HCT116 (cell line): ENCODE measurements at regions not wholly inside any gene's neighbourhood (a gene's known extent, or its start where the extent isn't known, plus 50 kb on each side); places are given as distances from the start of the nearest gene placed in this dataset.

Experiments used
- ATAC-seq: fragments of 200-7000 bp; cut with Tn5 transposase; 2 replicates; pipeline ENCODE4 v1.9.1; 2020; ENCODE audit warnings: mild to moderate bottlenecking, moderate library complexity
- BruUV-seq: library from RNA; stranded (reverse); fragments of 400-500 nt; replicated peaks from 2 replicates; lab custom pipeline; 2021; lab: Mats Ljungman, UMichigan
- CTCF ChIA-PET: fragments of 300-600 bp; sonication (Branson Sonifier 250); formaldehyde crosslinking; loops from one replicate; lab custom pipeline; 2021; ENCODE audit warnings: antibody characterized with exemption; lab: Charles Lee
- POLR2A ChIA-PET: fragments of 300-600, 350-600 bp; sonication (Branson Sonifier 250); formaldehyde crosslinking; loops from one replicate; lab custom pipeline; 2021; ENCODE audit warnings: antibody characterized with exemption; lab: Charles Lee
- RAD21 ChIA-PET, 2 experiments: fragments of 300-600 bp; sonication (Branson Sonifier 250); formaldehyde crosslinking; loops; one replicate each; lab custom pipeline; 2023; ENCODE audit warnings: low total read pairs in 2 of 2; ENCODE audit not compliant: uncharacterized antibody in 2 of 2, unreplicated experiment in 2 of 2, low non-redundant PET in 1 of 2; lab: Charles Lee
- DNase-seq: peaks from one replicate; pipeline ENCODE4 v3.0.0-alpha.2; 2010; ENCODE audit warnings: low read depth, low spot score
- H2AFZ ChIP-seq: fragments of 200-600 bp; shearing (Covaris generic), sonication (generic); 2 replicates; pipeline ENCODE4 v1.6.1; 2017; ENCODE audit warnings: low read depth, mixed run types, mixed read lengths, antibody characterized with exemption, low read length; ENCODE audit not compliant: poor library complexity, severe bottlenecking
- H3K27ac ChIP-seq: 2 replicates; pipeline ENCODE4 v1.5.1; 2012; ENCODE audit warnings: low read depth, low read length
- H3K27me3 ChIP-seq: fragments of 200-600 bp; sonication (generic); 2 replicates; pipeline ENCODE4 v1.6.1; 2016; ENCODE audit warnings: mixed run types, low read length, mixed read lengths; ENCODE audit not compliant: insufficient read depth
- H3K36me3 ChIP-seq, 2 experiments: fragments of 200-500 bp in 1 of 2; fragments of 200-600 bp in 1 of 2; sonication (Bioruptor generic) in 1 of 2; sonication (generic) in 1 of 2; 2 replicates each; pipeline versions ENCODE4 v1.5.1 to v1.6.1; 2014 to 2016; ENCODE audit warnings: low read length in 2 of 2, inconsistent platforms in 1 of 2, mixed read lengths in 1 of 2, mixed run types in 1 of 2; ENCODE audit not compliant: insufficient read depth in 2 of 2, control insufficient read depth in 1 of 2
- H3K4me1 ChIP-seq, 2 experiments: fragments of 200-600 bp in 1 of 2; sonication (generic) in 1 of 2; 2 replicates each; pipeline versions ENCODE4 v1.5.1 to v1.6.1; 2012 to 2017; ENCODE audit warnings: low read length in 2 of 2, inconsistent platforms in 1 of 2, mild to moderate bottlenecking in 1 of 2, mixed read lengths in 1 of 2, mixed run types in 1 of 2, moderate library complexity in 1 of 2; ENCODE audit not compliant: insufficient read depth in 2 of 2, control insufficient read depth in 1 of 2
- H3K4me2 ChIP-seq: fragments of 200-600 bp; sonication (generic); 2 replicates; pipeline ENCODE4 v1.6.1; 2017; ENCODE audit warnings: mixed run types, low read length, mixed read lengths
- H3K4me3 ChIP-seq, 2 experiments: fragments of 200-600 bp in 1 of 2; sonication (generic) in 1 of 2; replicated peaks in 1 of 2; 2 replicates each; pipeline ENCODE4 v1.5.1; 2011 to 2016; ENCODE audit warnings: low read length in 2 of 2, control low read depth in 1 of 2, low read depth in 1 of 2, mild to moderate bottlenecking in 1 of 2, mixed read lengths in 1 of 2, mixed run types in 1 of 2
- H3K79me2 ChIP-seq: fragments of 200-600 bp; sonication (generic); 2 replicates; pipeline ENCODE4 v1.6.1; 2017; ENCODE audit warnings: mild to moderate bottlenecking, mixed run types, low read length, moderate library complexity, mixed read lengths; ENCODE audit not compliant: insufficient read depth
- H3K9ac ChIP-seq: fragments of 200-600 bp; sonication (generic); 2 replicates; pipeline ENCODE4 v1.6.1; 2016; ENCODE audit warnings: low read length, mixed read lengths
- H3K9me2 ChIP-seq: fragments of 200-600 bp; sonication (generic), shearing (Covaris generic); 2 replicates; pipeline ENCODE4 v1.6.1; 2017; ENCODE audit warnings: mixed run types, mild to moderate bottlenecking, moderate library complexity; ENCODE audit not compliant: insufficient read depth
- H3K9me3 ChIP-seq, 2 experiments: fragments of 200-500 bp in 1 of 2; fragments of 200-600 bp in 1 of 2; sonication (Bioruptor generic) in 1 of 2; sonication (generic) in 1 of 2; 2 replicates each; pipeline ENCODE4 v1.6.1; 2014 to 2017; ENCODE audit warnings: low read length in 2 of 2, mixed read lengths in 2 of 2, inconsistent platforms in 1 of 2, low read depth in 1 of 2, mild to moderate bottlenecking in 1 of 2, mixed run types in 1 of 2, moderate library complexity in 1 of 2; ENCODE audit not compliant: control insufficient read depth in 1 of 2, insufficient read depth in 1 of 2
- H4K20me1 ChIP-seq: fragments of 200-600 bp; sonication (generic), shearing (Covaris generic); 2 replicates; pipeline ENCODE4 v1.6.1; 2017; ENCODE audit warnings: mixed run types, mild to moderate bottlenecking, moderate library complexity; ENCODE audit not compliant: insufficient read depth
- ATF3 ChIP-seq: IDR thresholded peaks from 2 replicates; pipeline ENCODE4 v1.6.1; 2012
- CBX3 ChIP-seq: IDR thresholded peaks from 2 replicates; pipeline ENCODE4 v1.6.1; 2012; ENCODE audit warnings: low read depth
- CEBPB ChIP-seq: IDR thresholded peaks from 2 replicates; pipeline ENCODE4 v1.6.1; 2012; ENCODE audit warnings: low read depth
- CTCF ChIP-seq, 3 experiments: fragments of 200-600 bp in 1 of 3; sonication (generic) in 1 of 3; IDR thresholded peaks in 2 of 3; conservative IDR thresholded peaks in 1 of 3; 2 replicates each; pipeline ENCODE4 v1.5.1; 2012 to 2017; ENCODE audit warnings: low read depth in 2 of 3, low read length in 2 of 3, antibody characterized with exemption in 1 of 3, borderline replicate concordance in 1 of 3, control low read depth in 1 of 3, mild to moderate bottlenecking in 1 of 3, mixed read lengths in 1 of 3, mixed run types in 1 of 3, moderate library complexity in 1 of 3; ENCODE audit not compliant: insufficient read depth in 1 of 3
- EGR1 ChIP-seq: IDR thresholded peaks from 2 replicates; pipeline ENCODE4 v1.6.1; 2012; ENCODE audit warnings: low read depth
- ELF1 ChIP-seq: IDR thresholded peaks from 2 replicates; pipeline ENCODE4 v1.6.1; 2012; ENCODE audit warnings: low read depth, borderline replicate concordance
- EZH2 ChIP-seq: fragments of 200-600 bp; sonication (generic); IDR thresholded peaks from 2 replicates; pipeline ENCODE4 v1.6.1; 2017; ENCODE audit warnings: antibody characterized with exemption, mixed run types
- EZH2phosphoT487 ChIP-seq: fragments of 200-600 bp; IDR thresholded peaks from 2 replicates; pipeline ENCODE4 v1.6.1; 2018; ENCODE audit warnings: antibody characterized with exemption, borderline replicate concordance
- FOSL1 ChIP-seq: IDR thresholded peaks from 2 replicates; pipeline ENCODE4 v1.6.1; 2012; ENCODE audit warnings: low read depth
- JUND ChIP-seq: IDR thresholded peaks from 2 replicates; pipeline ENCODE4 v1.6.1; 2012
- MAX ChIP-seq: IDR thresholded peaks from 2 replicates; pipeline ENCODE4 v1.6.1; 2012
- POLR2A ChIP-seq: IDR thresholded peaks from 2 replicates; pipeline ENCODE4 v1.7.0; 2011; ENCODE audit warnings: borderline replicate concordance; ENCODE audit not compliant: insufficient read depth, insufficient read length; ENCODE audit errors: extremely low read depth
- RAD21 ChIP-seq: IDR thresholded peaks from 2 replicates; pipeline ENCODE4 v1.6.1; 2012; ENCODE audit warnings: low read depth, mild to moderate bottlenecking
- SP1 ChIP-seq: IDR thresholded peaks from 2 replicates; pipeline ENCODE4 v1.6.1; 2012; ENCODE audit warnings: low read depth
- SRF ChIP-seq: IDR thresholded peaks from 2 replicates; pipeline ENCODE4 v1.6.1; 2012; ENCODE audit warnings: low read depth
- TCF7L2 ChIP-seq: IDR thresholded peaks from 2 replicates; pipeline ENCODE4 v1.7.0; 2011; ENCODE audit warnings: borderline replicate concordance, inconsistent platforms; ENCODE audit not compliant: insufficient read depth, insufficient read length; ENCODE audit errors: extremely low read depth
- ZNF274 ChIP-seq: fragments of 200-500 bp; sonication (Bioruptor generic); IDR thresholded peaks from 2 replicates; pipeline ENCODE4 v1.6.1; 2014; ENCODE audit warnings: mild to moderate bottlenecking, low read depth, low read length, inconsistent platforms
- intact Hi-C: fragments of 100-400 bp; cut with micrococcal nuclease; formaldehyde crosslinking; loops from 2 replicates; pipeline ENCODE4 v1.10.0; 2022

GRCh38 chr10:2356670-2357069, 619.3 kb upstream of the ADARB2 start:
- ATAC-seq (no peak), DNase-seq (no peak)
- ChIA-PET RAD21 (no interaction called here), POLR2A (no interaction called here), CTCF (no interaction called here)
- Histone ChIP-seq H3K9me2 (no peaks in the 10 kb centered on the region), H2AFZ (no peak overlapping the region), H3K27me3 (no peaks in the 10 kb centered on the region), H3K4me3 (no peak overlapping the region), H3K9me3 (peaks cover 5 to 29% of the 10 kb centered on the region in 2 experiments; a peak in 2 of 4 replicates), H3K4me2 (no peak overlapping the region), H3K36me3 (no peaks in the 10 kb centered on the region), H4K20me1 (no peaks in the 10 kb centered on the region), H3K4me1 (no peaks in the 10 kb centered on the region), H3K27ac (no peak overlapping the region), H3K79me2 (no peaks in the 10 kb centered on the region), H3K9ac (no peak overlapping the region)
- BruUV-seq, result no TSS peak
- TF ChIP-seq MAX (no peak), EGR1 (no peak), ATF3 (no peak), ZNF274 (no peak), CTCF (IDR thresholded peaks at IDR 0.05 in 2 of 3, conservative IDR thresholded peaks at IDR 0.05 in 1 of 3; ENCODE audit: borderline replicate concordance in 1 of 3, insufficient read depth in 1 of 3, low read depth in 2 of 3, low read length in 2 of 3) (no peak), TCF7L2 (no peak), CBX3 (no peak), RAD21 (no peak), SP1 (no peak), EZH2 (no peak), FOSL1 (no peak), EZH2phosphoT487 (no peak), JUND (no peak), POLR2A (no peak), SRF (no peak), CEBPB (no peak), ELF1 (no peak)
- intact Hi-C loops, result no loop called here
